Left ventricle myocardium inferior (tissue), 1 donor: ENCODE measurements at regions not wholly inside any gene's neighbourhood (a gene's known extent, or its start where the extent isn't known, plus 50 kb on each side); places are given as distances from the start of the nearest gene placed in this dataset.

Experiments
- DNase-seq: peaks from one replicate; pipeline ENCODE4 v3.0.0-alpha.2; 2020
- H3K27ac ChIP-seq: fragments of 200-600 bp; replicated peaks from 2 replicates; pipeline ENCODE4 v1.8.0; 2021
- H3K27me3 ChIP-seq: fragments of 200-600 bp; 2 replicates; pipeline ENCODE4 v1.8.0; 2021; ENCODE audit warnings: low read depth
- H3K36me3 ChIP-seq: fragments of 200-600 bp; 2 replicates; pipeline ENCODE4 v1.8.0; 2021
- H3K4me1 ChIP-seq: fragments of 200-600 bp; 2 replicates; pipeline ENCODE4 v1.8.0; 2021
- H3K4me3 ChIP-seq: fragments of 200-600 bp; 2 replicates; pipeline ENCODE4 v1.8.0; 2021; ENCODE audit warnings: mild to moderate bottlenecking, moderate library complexity
- H3K9me3 ChIP-seq: fragments of 200-600 bp; replicated peaks from 2 replicates; pipeline ENCODE4 v1.8.0; 2021
- CTCF ChIP-seq: fragments of 200-600 bp; IDR thresholded peaks from 2 replicates; pipeline ENCODE4 v1.8.0; 2021; ENCODE audit warnings: antibody characterized with exemption, mild to moderate bottlenecking, borderline replicate concordance
- intact Hi-C: fragments of 100-400 bp; cut with micrococcal nuclease; formaldehyde crosslinking; loops from one replicate; pipeline ENCODE4 v1.11.0; 2022
- donor health status: DM: no; HTN: yes; CAD: no; lungs with severe emphysema.

GRCh38 chr7:49432254-49432653 lies 341.2 kb upstream of the VWC2 start:
- Histone ChIP-seq H3K27me3 (no peaks in the 10 kb centered on the region), H3K4me3 (no peak overlapping the region), H3K4me1 (no peaks in the 10 kb centered on the region), H3K9me3 (no peaks in the 10 kb centered on the region), H3K36me3 (no peaks in the 10 kb centered on the region), H3K27ac (no peak overlapping the region)
- TF ChIP-seq CTCF: no peak
- intact Hi-C loops: no loop called here
- no peak for DNase-seq

- no peak for TF ChIP-seq CTCF
- Histone ChIP-seq H3K27me3 (no peaks in the 10 kb centered on the region), H3K4me1 (no peaks in the 10 kb centered on the region), H3K9me3 (no peaks in the 10 kb centered on the region), H3K36me3 (no peaks in the 10 kb centered on the region), H3K4me3 (no peak overlapping the region), H3K27ac (no peak overlapping the region)
- intact Hi-C loops: no loop called here
- no peak for DNase-seq
Observed at GRCh38 chr7:49433794-49434193, 339.6 kb upstream of the VWC2 start.

GRCh38 chr7:49434846-49435245 lies 338.6 kb upstream of the VWC2 start:
- no peaks in the 10 kb centered on the region for H3K4me1 ChIP-seq
- TF ChIP-seq CTCF: no peak
- no peak overlapping the region for H3K27ac ChIP-seq
- H3K27me3 ChIP-seq: no peaks in the 10 kb centered on the region
- H3K36me3 ChIP-seq: no peaks in the 10 kb centered on the region
- no peaks in the 10 kb centered on the region for H3K9me3 ChIP-seq
- no peak for DNase-seq
- no peak overlapping the region for H3K4me3 ChIP-seq
- intact Hi-C loops: no loop called here

GRCh38 chr7:49438281-49438680 lies 335.2 kb upstream of the VWC2 start:
- no peak overlapping the region for H3K27ac ChIP-seq
- no peaks in the 10 kb centered on the region for H3K27me3 ChIP-seq
- H3K9me3 ChIP-seq: no peaks in the 10 kb centered on the region
- TF ChIP-seq CTCF: no peak
- H3K36me3 ChIP-seq: no peaks in the 10 kb centered on the region
- DNase-seq: no peak
- intact Hi-C loops: no loop called here
- H3K4me3 ChIP-seq: no peak overlapping the region
- no peaks in the 10 kb centered on the region for H3K4me1 ChIP-seq

GRCh38 chr7:49443515-49443914 lies 329.9 kb upstream of the VWC2 start:
- no peak overlapping the region for H3K27ac ChIP-seq
- no peak for TF ChIP-seq CTCF
- H3K4me1 ChIP-seq: peaks cover 7% of the 10 kb centered on the region
- intact Hi-C loops: no loop called here
- no peak overlapping the region for H3K4me3 ChIP-seq
- no peaks in the 10 kb centered on the region for H3K27me3 ChIP-seq
- H3K9me3 ChIP-seq: peaks cover 10% of the 10 kb centered on the region
- no peaks in the 10 kb centered on the region for H3K36me3 ChIP-seq
- DNase-seq: no peak

- DNase-seq: no peak
- Histone ChIP-seq H3K4me1 (no peaks in the 10 kb centered on the region), H3K27ac (no peak overlapping the region), H3K36me3 (no peaks in the 10 kb centered on the region), H3K9me3 (peaks cover 5% of the 10 kb centered on the region), H3K4me3 (no peak overlapping the region), H3K27me3 (no peaks in the 10 kb centered on the region)
- no peak for TF ChIP-seq CTCF
- intact Hi-C loops: no loop called here
Observed at GRCh38 chr7:49453486-49453885, 320.0 kb upstream of the VWC2 start.
